GM12878 (cell line): ENCODE measurements at regions not wholly inside any gene's neighbourhood (a gene's known extent, or its start where the extent isn't known, plus 50 kb on each side); places are given as distances from the start of the nearest gene placed in this dataset.
"Not testable (repeated sequence)": the region's sequence is repeated elsewhere in the genome, so short reads cannot be mapped to it uniquely, and the experiment has no call there.

Source experiments
- ATAC-seq: fragments of 200-7000 bp; cut with Tn5 transposase; 3 replicates; pipeline ENCODE4 v1.9.1; 2020; ENCODE audit warnings: mild to moderate bottlenecking, moderate library complexity
- BruUV-seq: library from RNA; stranded (reverse); fragments of 400-500 nt; replicated peaks from 2 replicates; lab custom pipeline; 2021; lab: Mats Ljungman, UMichigan
- CTCF ChIA-PET: fragments of 300-600 bp; sonication (Branson Sonifier 250); formaldehyde crosslinking; extraction: SDS; loops from one replicate; lab custom pipeline; 2021; ENCODE audit warnings: inconsistent platforms; lab: Yijun Ruan, JAX
- POLR2A ChIA-PET: fragments of 350-600 bp; formaldehyde crosslinking; extraction: SDS; loops from one replicate; lab custom pipeline; 2021; ENCODE audit warnings: inconsistent platforms; lab: Charles Lee
- RAD21 ChIA-PET: fragments of 300-600 bp; sonication (Branson Sonifier 250); formaldehyde crosslinking; loops from one replicate; lab custom pipeline; 2023; ENCODE audit warnings: antibody characterized with exemption; ENCODE audit not compliant: unreplicated experiment; lab: Charles Lee
- SMC1A ChIA-PET: fragments of 300-600 bp; sonication (Branson Sonifier 250); formaldehyde crosslinking; loops from one replicate; lab custom pipeline; 2023; ENCODE audit not compliant: unreplicated experiment, uncharacterized antibody; lab: Charles Lee
- DNase-seq: peaks from one replicate; pipeline ENCODE4 v3.0.0-alpha.2; 2011; ENCODE audit warnings: low read depth, low spot score
- FAIRE-seq: peaks from 3 replicates; lab custom pipeline; 2011; peaks lifted over from hg19 to GRCh38; lab: Jason Lieb, UNC
- H2AFZ ChIP-seq: 2 replicates; pipeline ENCODE4 v1.6.0; 2011; ENCODE audit warnings: low read depth, low read length, control low read depth; ENCODE audit not compliant: control insufficient read depth
- H3K27ac ChIP-seq: 2 replicates; pipeline ENCODE4 v1.5.1; 2011; ENCODE audit warnings: control low read depth; ENCODE audit not compliant: control insufficient read depth, insufficient read depth
- H3K27me3 ChIP-seq, 2 experiments: replicated peaks in 1 of 2; 2 replicates each; pipeline versions ENCODE4 v1.6.0 to v1.6.1; 2011; ENCODE audit warnings: low read length in 1 of 2; ENCODE audit not compliant: control insufficient read depth in 2 of 2, insufficient read depth in 2 of 2
- H3K36me3 ChIP-seq, 2 experiments: 2 replicates each; pipeline ENCODE4 v1.5.1; 2011; ENCODE audit warnings: low read length in 1 of 2; ENCODE audit not compliant: control insufficient read depth in 2 of 2, insufficient read depth in 2 of 2
- H3K4me1 ChIP-seq: 2 replicates; pipeline ENCODE4 v1.6.1; 2011; ENCODE audit warnings: mild to moderate bottlenecking, low read length, moderate library complexity, mixed read lengths; ENCODE audit not compliant: control insufficient read depth, insufficient read depth
- H3K4me2 ChIP-seq: 2 replicates; pipeline ENCODE4 v1.6.0; 2011; ENCODE audit warnings: control low read depth; ENCODE audit not compliant: control insufficient read depth, insufficient read depth
- H3K4me3 ChIP-seq: fragments of 200-600 bp; sonication (generic); 2 replicates; pipeline ENCODE4 v1.5.1; 2016
- H3K79me2 ChIP-seq: 2 replicates; pipeline ENCODE4 v1.6.0; 2011; ENCODE audit warnings: low read length; ENCODE audit not compliant: control insufficient read depth, insufficient read depth
- H3K9ac ChIP-seq: 2 replicates; pipeline ENCODE4 v1.8.0; 2011; ENCODE audit warnings: low read length, control low read depth, mixed read lengths; ENCODE audit not compliant: control insufficient read depth, insufficient read depth
- H3K9me3 ChIP-seq: replicated peaks from 3 replicates; pipeline ENCODE4 v1.5.1; 2011; ENCODE audit warnings: mild to moderate bottlenecking, low read length; ENCODE audit not compliant: control insufficient read depth, insufficient read depth
- H4K20me1 ChIP-seq: 2 replicates; pipeline ENCODE4 v1.6.0; 2011; ENCODE audit not compliant: control insufficient read depth, insufficient read depth
- ASH2L ChIP-seq: fragments of 300-600, 200-600 bp; sonication (generic); IDR thresholded peaks from 2 replicates; pipeline ENCODE4 v1.6.1; 2017; ENCODE audit warnings: low read depth, mild to moderate bottlenecking, borderline replicate concordance
- CHD1 ChIP-seq: IDR thresholded peaks from 2 replicates; pipeline ENCODE4 v1.6.1; 2012; ENCODE audit warnings: low read depth, low read length, improper control_type of control experiment
- JUNB ChIP-seq: IDR thresholded peaks from 2 replicates; pipeline ENCODE4 v1.6.1; 2016; ENCODE audit warnings: antibody characterized with exemption, mild to moderate bottlenecking
- KDM1A ChIP-seq: fragments of 200-600 bp; sonication (generic); IDR thresholded peaks from 2 replicates; pipeline ENCODE4 v1.6.1; 2016; ENCODE audit warnings: borderline replicate concordance
- SMAD5 ChIP-seq: IDR thresholded peaks from 2 replicates; pipeline ENCODE4 v1.6.1; 2016; ENCODE audit warnings: antibody characterized with exemption, low read depth
- WGBS: methylation state at CpG from one replicate; pipeline ENCODE4 v1.1.6; 2016; ENCODE audit warnings: low lambda C conversion rate; ENCODE audit not compliant: insufficient replicate concordance, insufficient coverage; ENCODE audit errors: missing lambda C conversion rate; 5-methylcytosine and 5-hydroxymethylcytosine counted together
- in situ Hi-C: fragments of 300-500 bp; cut with MboI; formaldehyde crosslinking; loops from 9 replicates; pipeline ENCODE4 v1.14.3; 2018; ENCODE audit warnings: mixed read lengths
- intact Hi-C: fragments of 100-400 bp; cut with micrococcal nuclease; formaldehyde crosslinking; loops from one replicate; pipeline ENCODE4 v1.14.2; 2022; ENCODE audit not compliant: unreplicated experiment
- TF ChIP-seq, protein P1 (sequence below): fragments of 450-650 bp; formaldehyde crosslinking; IDR thresholded peaks from 2 replicates; pipeline ENCODE4 v1.4.0; 2022; ENCODE audit warnings: mild to moderate bottlenecking, moderate library complexity

GRCh38 chr20:30412972-30413371 lies 844.5 kb upstream of the DEFB115 start (continued):
- no peak for TF ChIP-seq JUNB
- TF ChIP-seq ASH2L, result no peak
- TF ChIP-seq, protein P1, sequence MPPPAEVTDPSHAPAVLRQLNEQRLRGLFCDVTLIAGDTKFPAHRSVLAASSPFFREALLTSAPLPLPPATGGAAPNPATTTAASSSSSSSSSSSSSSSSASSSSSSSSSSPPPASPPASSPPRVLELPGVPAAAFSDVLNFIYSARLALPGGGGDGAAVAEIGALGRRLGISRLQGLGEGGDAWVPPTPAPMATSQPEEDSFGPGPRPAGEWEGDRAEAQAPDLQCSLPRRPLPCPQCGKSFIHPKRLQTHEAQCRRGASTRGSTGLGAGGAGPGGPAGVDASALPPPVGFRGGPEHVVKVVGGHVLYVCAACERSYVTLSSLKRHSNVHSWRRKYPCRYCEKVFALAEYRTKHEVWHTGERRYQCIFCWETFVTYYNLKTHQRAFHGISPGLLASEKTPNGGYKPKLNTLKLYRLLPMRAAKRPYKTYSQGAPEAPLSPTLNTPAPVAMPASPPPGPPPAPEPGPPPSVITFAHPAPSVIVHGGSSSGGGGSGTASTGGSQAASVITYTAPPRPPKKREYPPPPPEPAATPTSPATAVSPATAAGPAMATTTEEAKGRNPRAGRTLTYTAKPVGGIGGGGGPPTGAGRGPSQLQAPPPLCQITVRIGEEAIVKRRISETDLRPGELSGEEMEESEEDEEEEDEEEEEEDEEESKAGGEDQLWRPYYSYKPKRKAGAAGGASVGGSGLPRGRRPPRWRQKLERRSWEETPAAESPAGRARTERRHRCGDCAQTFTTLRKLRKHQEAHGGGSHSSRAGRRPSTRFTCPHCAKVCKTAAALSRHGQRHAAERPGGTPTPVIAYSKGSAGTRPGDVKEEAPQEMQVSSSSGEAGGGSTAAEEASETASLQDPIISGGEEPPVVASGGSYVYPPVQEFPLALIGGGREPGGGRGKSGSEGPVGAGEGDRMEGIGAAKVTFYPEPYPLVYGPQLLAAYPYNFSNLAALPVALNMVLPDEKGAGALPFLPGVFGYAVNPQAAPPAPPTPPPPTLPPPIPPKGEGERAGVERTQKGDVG (CRISPR knock-in tag), result no peak
- TF ChIP-seq CHD1, result no peak
- no peak for TF ChIP-seq SMAD5
- no peak for TF ChIP-seq KDM1A

GRCh38 chr20:30417387-30417786 lies 840.1 kb upstream of the DEFB115 start:
- H3K9ac ChIP-seq, H3K4me3 ChIP-seq, H3K4me1 ChIP-seq, ATAC-seq, RAD21 ChIA-PET, H3K4me2 ChIP-seq, H3K36me3 ChIP-seq, H3K79me2 ChIP-seq, BruUV-seq, H3K27me3 ChIP-seq, in situ Hi-C loops, H3K9me3 ChIP-seq, H3K27ac ChIP-seq, H4K20me1 ChIP-seq, CTCF ChIA-PET, DNase-seq, H2AFZ ChIP-seq, intact Hi-C loops, POLR2A ChIA-PET, SMC1A ChIA-PET, FAIRE-seq: not testable (repeated sequence)
- 6% methylated on average over 4 of the region's 4 CpGs for WGBS

DNA sequence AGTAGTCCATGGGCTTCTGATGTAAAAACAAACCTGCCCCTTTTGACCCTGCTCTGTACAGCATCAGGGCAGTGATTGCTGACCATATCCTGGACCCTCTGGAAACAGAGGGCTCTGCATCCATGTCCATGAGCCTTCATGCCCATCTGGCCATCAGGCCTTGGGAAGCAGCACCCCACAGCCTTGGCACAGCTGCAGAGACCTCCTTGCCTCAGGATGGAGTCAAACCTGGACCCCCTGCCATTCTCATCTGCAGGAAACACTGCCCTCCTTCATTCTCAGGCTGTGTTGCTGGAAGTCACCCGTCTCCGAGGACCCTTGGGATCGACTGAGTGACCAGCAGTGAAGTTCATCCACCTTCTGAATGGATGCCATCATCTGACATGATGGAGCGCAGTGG lies 839.1 kb upstream of the DEFB115 start:
- ATAC-seq, FAIRE-seq, H3K27me3 ChIP-seq, H3K36me3 ChIP-seq, H3K27ac ChIP-seq, H4K20me1 ChIP-seq, SMC1A ChIA-PET, H3K4me3 ChIP-seq, H3K4me2 ChIP-seq, H3K9me3 ChIP-seq, RAD21 ChIA-PET, POLR2A ChIA-PET, in situ Hi-C loops, DNase-seq, H3K79me2 ChIP-seq, H3K9ac ChIP-seq, BruUV-seq, H3K4me1 ChIP-seq, H2AFZ ChIP-seq, CTCF ChIA-PET, intact Hi-C loops: not testable (repeated sequence)
- WGBS, result 9% methylated on average over 4 of the region's 4 CpGs
